HG02852 (cell line): ENCODE measurements at regions not wholly inside any gene's neighbourhood (a gene's known extent, or its start where the extent isn't known, plus 50 kb on each side); places are given as distances from the start of the nearest gene placed in this dataset.

Source experiments
- ATAC-seq: cut with Tn5 transposase; IDR thresholded peaks from one replicate; pipeline ENCODE4 v1.9.1; 2021; ENCODE audit warnings: mild to moderate bottlenecking, moderate library complexity; ENCODE audit not compliant: unreplicated experiment

GRCh38 chr7:9955138-9955537 is 1018.5 kb upstream of the PHF14 start:
- no peak for ATAC-seq

DNA sequence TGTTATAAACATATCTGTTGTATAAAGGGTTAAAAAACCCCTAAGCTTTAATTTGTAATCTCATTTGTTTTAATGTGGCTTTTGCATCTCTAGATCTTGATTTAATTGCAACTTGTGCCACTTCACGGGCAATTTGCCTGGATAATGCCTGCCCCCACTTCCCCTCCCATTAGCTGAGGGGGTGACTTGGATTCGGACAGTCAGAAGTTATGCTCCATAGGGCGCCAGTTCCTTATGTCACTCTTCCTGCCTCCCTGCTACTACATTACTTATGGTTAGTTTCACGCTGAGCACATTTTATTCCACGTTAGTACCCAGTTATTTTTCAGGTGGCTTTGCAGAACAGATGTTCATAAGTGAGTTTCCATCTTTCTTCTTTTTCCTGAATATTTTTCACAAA is 1015.2 kb upstream of the PHF14 start:
- no peak for ATAC-seq

GRCh38 chr7:9960460-9960859 is 1013.2 kb upstream of the PHF14 start:
- no peak for ATAC-seq

DNA sequence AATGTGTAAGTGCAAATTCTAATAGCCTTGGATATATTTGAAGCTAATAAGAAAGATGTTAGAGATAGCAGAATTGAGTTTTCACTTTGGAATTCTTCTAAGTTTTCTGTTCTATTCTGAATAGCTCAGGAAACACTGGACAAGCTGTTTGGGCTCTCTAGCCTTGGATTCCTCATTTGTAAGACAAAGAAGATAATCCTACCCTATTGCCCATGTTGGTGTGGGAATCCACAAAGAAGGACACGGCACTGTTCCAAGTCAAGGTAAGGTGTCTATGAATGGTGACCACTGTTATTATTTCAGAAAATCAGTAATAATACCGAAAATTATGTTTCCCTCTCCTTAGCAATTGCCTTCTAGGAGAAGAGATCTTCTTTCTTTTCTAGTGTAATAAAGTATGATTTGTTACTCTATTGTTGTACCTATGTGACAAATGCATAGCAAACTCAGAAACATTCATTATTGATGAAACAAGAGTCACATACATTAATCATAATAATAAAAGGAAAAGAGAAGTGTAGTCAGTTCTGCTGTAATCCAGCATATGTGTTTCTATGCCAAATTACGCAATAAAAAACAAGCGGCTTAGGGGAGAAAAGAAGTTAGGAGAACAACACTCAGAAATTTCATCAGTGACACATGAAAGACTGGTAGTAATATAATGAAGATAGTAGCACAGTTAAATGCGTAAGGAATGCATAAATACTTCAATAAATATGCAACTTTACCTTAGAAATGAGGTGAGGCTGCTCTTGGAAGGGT is 1012.3 kb upstream of the PHF14 start:
- no peak for ATAC-seq

- ATAC-seq = no peak
Observed at GRCh38 chr7:9962742-9963141, 1010.9 kb upstream of the PHF14 start.

DNA sequence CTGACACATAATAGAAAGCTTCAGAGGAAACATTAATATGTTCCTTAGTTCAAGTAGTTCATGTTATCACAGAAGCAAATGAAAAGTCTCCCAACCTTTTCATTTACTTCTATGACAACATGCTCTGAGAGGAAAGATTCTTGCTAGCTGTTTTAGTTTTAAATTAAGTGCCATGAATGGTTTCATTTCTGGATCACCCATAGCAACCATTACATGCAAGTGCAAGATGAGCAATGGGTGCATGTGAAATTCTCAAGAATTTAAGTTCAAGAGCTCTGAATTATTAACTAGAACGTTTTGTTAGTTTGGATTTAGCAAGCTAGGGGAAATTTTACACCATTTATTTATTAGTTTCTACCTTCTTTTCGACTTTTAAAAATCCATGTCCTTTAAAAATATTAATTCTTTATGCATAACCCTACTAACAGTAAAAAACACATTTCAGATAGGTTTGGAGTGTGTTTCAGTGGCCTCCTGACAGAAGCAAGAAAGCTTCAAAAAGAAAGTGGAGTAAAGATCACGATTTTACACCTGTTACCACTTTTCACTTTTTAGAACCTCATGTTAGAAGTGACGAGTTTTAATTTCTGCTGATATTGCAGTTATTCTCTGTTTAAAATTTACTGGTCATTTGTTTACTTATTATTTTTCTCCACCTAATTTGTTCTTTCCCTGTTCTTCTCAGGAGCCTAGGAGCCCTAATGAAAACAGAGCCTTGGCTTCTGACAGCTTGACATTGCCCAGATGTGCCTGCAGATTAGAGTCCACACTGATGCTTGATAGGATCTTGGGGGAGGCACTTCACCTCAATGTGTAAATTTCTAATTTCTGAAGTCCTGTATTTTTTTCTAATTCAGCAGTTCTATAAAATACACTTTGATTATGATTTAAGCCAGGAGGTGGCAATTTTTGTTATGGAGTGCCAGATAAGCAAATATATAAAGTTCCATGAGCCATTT is 995.3 kb upstream of the PHF14 start:
- ATAC-seq = no peak

GRCh38 chr7:9981742-9982349 is 991.8 kb upstream of the PHF14 start:
- no peak for ATAC-seq

- no peak for ATAC-seq
Observed at GRCh38 chr7:9983048-9983447, 990.6 kb upstream of the PHF14 start.

DNA sequence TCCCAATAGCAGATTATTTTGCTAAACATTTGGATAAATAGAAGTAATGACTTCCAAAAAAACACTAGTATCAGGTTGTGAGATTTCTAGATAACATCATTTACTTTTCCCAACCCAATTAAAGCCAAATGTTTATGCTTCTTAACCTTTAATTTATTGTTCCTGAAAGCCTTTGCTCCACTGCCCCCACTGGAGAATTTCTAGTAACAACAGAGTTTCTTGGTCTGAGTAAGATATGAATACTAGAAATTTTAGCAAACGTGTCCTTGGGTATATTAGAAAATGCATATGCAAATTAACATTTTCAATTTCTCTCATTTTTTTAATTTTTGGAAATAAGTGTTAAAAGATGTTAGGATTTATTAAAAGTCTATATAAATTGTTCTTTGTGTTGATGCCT is 958.0 kb upstream of the PHF14 start:
- no peak for ATAC-seq

- no peak for ATAC-seq
Observed at GRCh38 chr7:10022480-10022879, 951.2 kb upstream of the PHF14 start.

DNA sequence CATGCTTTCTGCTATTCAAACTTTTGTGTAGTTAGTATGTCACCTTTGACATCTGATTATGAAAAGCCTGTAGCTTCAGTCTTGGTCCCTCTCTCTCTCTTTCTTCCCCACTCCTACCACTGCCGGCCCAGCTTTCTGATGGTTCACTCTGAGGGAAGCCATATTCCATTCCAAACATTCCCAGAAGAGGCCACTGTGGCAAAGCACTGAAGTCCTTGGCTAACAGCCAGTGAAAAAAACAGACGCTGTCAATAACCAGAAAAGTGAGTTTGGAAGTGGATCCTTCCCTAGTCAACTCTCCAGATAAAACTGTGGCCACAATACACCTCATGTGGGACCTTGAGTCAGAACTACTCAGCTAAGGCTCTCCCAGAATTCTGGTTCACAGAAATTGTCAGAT is 950.7 kb upstream of the PHF14 start:
- ATAC-seq = no peak

DNA sequence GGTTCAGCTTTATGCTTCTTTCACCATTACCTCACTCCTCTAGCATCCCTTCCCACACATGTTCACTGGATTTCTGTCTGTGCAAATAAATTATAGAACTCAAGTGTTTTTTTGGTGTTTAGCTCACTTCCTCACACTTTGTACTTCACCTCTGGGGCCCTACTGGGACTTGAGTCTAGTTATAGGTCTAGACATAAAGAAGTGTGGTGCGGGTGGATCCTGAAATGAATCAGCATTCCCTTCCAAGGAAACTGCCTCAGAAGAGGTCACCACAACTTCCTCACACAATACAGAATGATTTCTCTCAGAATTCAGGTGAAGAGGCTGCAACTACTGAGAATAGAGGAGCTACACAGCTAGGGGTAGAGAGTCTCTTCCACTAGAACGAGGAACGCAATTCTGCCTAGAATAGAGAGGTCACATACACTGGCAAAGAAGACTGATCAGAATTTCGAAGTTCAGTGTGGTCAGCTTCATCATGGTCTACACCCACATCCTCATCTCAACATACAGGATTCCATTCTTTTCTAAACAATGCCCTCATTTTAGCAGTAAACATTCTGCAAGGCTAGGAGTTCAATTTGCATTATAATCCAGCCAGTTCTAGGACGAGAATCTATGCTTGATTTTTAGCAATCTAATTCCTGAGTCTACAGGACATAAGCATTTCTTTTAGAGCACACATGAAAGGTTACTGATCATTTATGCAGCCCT is 938.7 kb upstream of the PHF14 start:
- no peak for ATAC-seq

- no peak for ATAC-seq
Observed at GRCh38 chr7:10036693-10037092, 937.0 kb upstream of the PHF14 start.

GRCh38 chr7:10038351-10038750 is 935.3 kb upstream of the PHF14 start:
- ATAC-seq = no peak

DNA sequence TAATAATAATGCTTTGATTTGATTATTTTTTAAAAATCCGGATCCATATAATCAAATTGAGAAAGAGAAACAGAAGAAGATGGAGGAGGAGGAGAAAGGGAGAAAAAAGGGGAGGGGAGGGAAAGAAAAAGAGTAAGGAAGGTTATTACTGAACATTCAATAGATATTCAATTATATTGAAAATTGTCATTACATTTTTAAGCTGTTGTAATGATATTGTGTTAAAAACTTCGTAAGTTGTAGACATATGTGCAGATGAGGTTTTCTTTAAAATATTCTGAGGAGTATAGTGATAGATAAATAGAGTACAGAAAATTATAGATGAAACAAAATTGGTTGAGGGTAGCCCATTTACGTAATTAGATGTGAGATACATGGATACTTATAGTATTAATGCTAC is 933.0 kb upstream of the PHF14 start:
- no peak for ATAC-seq

DNA sequence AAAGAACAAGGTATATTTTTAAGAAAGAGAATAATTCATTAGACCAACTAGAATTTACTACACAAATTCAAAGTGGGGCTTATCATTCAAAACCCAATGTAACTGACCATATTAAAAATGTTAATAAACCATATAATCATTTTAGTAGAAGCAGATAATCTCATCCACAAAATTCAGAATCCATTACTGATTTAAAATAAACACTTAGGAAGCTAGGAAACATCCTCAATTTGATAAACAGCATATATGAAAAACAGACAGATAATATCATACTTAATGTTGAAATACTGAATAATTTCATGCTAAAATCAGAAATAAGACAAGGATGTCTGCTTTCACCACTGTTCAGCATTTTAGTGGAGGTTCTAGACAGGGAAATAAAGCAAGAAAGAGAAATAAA is 902.8 kb upstream of the PHF14 start:
- ATAC-seq = no peak

- ATAC-seq = no peak
Observed at GRCh38 chr7:10075866-10076265, 897.8 kb upstream of the PHF14 start.

- no peak for ATAC-seq
Observed at GRCh38 chr7:10076660-10077300, 896.9 kb upstream of the PHF14 start.

DNA sequence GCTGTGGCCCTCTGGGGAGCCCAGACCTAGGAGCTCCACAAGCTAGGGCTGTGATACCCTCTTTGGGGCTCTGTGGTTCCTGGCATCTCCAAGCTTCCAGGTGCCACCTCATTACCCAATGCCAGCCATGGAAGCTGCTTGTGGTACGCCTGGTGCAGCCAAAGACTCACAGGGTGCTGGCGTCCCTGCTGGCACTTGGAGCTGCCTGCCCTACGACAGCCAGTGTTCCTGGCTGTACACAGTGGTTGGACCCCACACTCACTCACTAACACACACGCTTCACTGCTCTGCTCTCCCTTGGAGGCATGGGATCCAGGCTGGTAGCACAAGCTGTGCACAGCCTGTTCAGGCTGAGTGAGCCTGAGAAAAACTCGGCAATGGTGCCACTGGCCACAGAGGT is 894.1 kb upstream of the PHF14 start:
- no peak for ATAC-seq

GRCh38 chr7:10082896-10083295 is 890.8 kb upstream of the PHF14 start:
- ATAC-seq = no peak

- ATAC-seq = no peak
Observed at GRCh38 chr7:10083766-10084165, 889.9 kb upstream of the PHF14 start.
